ENCODE measurements at regions not wholly inside any gene's neighbourhood (a gene's known extent, or its start where the extent isn't known, plus 50 kb on each side); places are given as distances from the start of the nearest gene placed in this dataset.

GRCh38 chr10:85212526-85212925 is 884.1 kb downstream of the CCSER2 start:
- H3K36me3 ChIP-seq (ENCODE audit: control insufficient read depth in 2 of 2, insufficient read depth in 1 of 2, low read length in 2 of 2) = no peaks in the 10 kb centered on the region
- CTCF ChIA-PET = no interaction called here
- H3K4me1 ChIP-seq (ENCODE audit: control insufficient read depth, insufficient read depth, low read length) = no peaks in the 10 kb centered on the region
- H3K4me3 ChIP-seq (ENCODE audit: low read depth, low read length) = no peak overlapping the region
- TF ChIP-seq, protein P1, sequence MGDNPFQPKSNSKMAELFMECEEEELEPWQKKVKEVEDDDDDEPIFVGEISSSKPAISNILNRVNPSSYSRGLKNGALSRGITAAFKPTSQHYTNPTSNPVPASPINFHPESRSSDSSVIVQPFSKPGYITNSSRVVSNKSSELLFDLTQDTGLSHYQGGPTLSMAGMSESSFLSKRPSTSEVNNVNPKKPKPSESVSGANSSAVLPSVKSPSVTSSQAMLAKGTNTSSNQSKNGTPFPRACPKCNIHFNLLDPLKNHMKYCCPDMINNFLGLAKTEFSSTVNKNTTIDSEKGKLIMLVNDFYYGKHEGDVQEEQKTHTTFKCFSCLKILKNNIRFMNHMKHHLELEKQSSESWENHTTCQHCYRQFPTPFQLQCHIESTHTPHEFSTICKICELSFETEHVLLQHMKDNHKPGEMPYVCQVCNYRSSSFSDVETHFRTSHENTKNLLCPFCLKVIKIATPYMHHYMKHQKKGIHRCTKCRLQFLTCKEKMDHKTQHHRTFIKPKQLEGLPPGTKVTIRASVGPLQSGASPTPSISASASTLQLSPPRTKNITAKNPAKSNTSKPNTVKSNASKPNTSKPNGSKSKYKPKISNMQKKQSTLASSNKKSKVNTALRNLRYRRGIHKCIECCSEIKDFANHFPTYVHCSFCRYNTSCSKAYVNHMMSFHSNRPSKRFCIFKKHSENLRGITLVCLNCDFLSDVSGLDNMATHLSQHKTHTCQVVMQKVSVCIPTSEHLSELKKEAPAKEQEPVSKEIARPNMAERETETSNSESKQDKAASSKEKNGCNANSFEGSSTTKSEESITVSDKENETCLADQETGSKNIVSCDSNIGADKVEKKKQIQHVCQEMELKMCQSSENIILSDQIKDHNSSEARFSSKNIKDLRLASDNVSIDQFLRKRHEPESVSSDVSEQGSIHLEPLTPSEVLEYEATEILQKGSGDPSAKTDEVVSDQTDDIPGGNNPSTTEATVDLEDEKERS (tag by site-specific recombination; IDR thresholded peaks at IDR 0.05) = no peak
- TF ChIP-seq ZNF555 (tag by site-specific recombination; conservative IDR thresholded peaks at IDR 0.05) (no peak), ZNF239 (tag by site-specific recombination; IDR thresholded peaks at IDR 0.05) (no peak), ZNF16 (tag by site-specific recombination; IDR thresholded peaks at IDR 0.05; ENCODE audit: low read depth) (no peak), ZNF416 (tag by site-specific recombination; IDR thresholded peaks at IDR 0.05) (no peak), ZNF23 (tag by site-specific recombination; IDR thresholded peaks at IDR 0.05; ENCODE audit: borderline replicate concordance) (no peak), ZNF76 (tag by site-specific recombination; IDR thresholded peaks at IDR 0.05; ENCODE audit: borderline replicate concordance, low read depth) (no peak), ZNF514 (tag by site-specific recombination; IDR thresholded peaks at IDR 0.05) (no peak), ZNF174 (tag by site-specific recombination; IDR thresholded peaks at IDR 0.05) (no peak), ZNF280C (tag by site-specific recombination; IDR thresholded peaks at IDR 0.05) (no peak), OSR2 (tag by site-specific recombination; IDR thresholded peaks at IDR 0.05) (no peak), ZNF785 (tag by site-specific recombination; IDR thresholded peaks at IDR 0.05) (no peak)
- TF ChIP-seq, protein P2, sequence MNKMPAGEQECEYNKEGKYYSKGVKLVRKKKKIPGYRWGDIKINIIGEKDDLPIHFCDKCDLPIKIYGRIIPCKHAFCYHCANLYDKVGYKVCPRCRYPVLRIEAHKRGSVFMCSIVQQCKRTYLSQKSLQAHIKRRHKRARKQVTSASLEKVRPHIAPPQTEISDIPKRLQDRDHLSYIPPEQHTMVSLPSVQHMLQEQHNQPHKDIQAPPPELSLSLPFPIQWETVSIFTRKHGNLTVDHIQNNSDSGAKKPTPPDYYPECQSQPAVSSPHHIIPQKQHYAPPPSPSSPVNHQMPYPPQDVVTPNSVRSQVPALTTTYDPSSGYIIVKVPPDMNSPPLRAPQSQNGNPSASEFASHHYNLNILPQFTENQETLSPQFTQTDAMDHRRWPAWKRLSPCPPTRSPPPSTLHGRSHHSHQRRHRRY (tag by site-specific recombination; IDR thresholded peaks at IDR 0.05) = no peak
- POLR2A ChIA-PET = no interaction called here
- H3K9me3 ChIP-seq (ENCODE audit: control insufficient read depth, insufficient read depth, low read depth, low read length) = no peaks in the 10 kb centered on the region
- no peak overlapping the region for H3K27ac ChIP-seq (ENCODE audit: extremely low read depth, low read depth, low read length)

GRCh38 chr10:85213493-85213892 is 885.1 kb downstream of the CCSER2 start:
- POLR2A ChIA-PET = no interaction called here
- CTCF ChIA-PET = interaction anchor here (1.1 kb wide), 1 partner anchor 13 kb away, joined by 3 read pairs; no protein-coding TSS in a partner anchor
- no peak for TF ChIP-seq ZNF18 (tag by site-specific recombination; IDR thresholded peaks at IDR 0.05)
- TF ChIP-seq SALL2 (tag by site-specific recombination; IDR thresholded peaks at IDR 0.05; ENCODE audit: borderline replicate concordance) = no peak
- no peak for TF ChIP-seq ZNF146 (tag by site-specific recombination; IDR thresholded peaks at IDR 0.05)
- no peak for TF ChIP-seq PBX3 (CRISPR knock-in tag; IDR thresholded peaks at IDR 0.05)
- no peak for TF ChIP-seq OVOL3 (tag by site-specific recombination; IDR thresholded peaks at IDR 0.05)
- TF ChIP-seq, protein P3, sequence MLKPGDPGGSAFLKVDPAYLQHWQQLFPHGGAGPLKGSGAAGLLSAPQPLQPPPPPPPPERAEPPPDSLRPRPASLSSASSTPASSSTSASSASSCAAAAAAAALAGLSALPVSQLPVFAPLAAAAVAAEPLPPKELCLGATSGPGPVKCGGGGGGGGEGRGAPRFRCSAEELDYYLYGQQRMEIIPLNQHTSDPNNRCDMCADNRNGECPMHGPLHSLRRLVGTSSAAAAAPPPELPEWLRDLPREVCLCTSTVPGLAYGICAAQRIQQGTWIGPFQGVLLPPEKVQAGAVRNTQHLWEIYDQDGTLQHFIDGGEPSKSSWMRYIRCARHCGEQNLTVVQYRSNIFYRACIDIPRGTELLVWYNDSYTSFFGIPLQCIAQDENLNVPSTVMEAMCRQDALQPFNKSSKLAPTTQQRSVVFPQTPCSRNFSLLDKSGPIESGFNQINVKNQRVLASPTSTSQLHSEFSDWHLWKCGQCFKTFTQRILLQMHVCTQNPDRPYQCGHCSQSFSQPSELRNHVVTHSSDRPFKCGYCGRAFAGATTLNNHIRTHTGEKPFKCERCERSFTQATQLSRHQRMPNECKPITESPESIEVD (tag by site-specific recombination; IDR thresholded peaks at IDR 0.05) = no peak
- TF ChIP-seq, protein P4, sequence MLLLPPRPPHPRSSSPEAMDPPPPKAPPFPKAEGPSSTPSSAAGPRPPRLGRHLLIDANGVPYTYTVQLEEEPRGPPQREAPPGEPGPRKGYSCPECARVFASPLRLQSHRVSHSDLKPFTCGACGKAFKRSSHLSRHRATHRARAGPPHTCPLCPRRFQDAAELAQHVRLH (tag by site-specific recombination; IDR thresholded peaks at IDR 0.05) = no peak
- no peak for TF ChIP-seq IKZF3 (tag by site-specific recombination; IDR thresholded peaks at IDR 0.05)
- no peak for TF ChIP-seq ZNF707 (tag by site-specific recombination; IDR thresholded peaks at IDR 0.05)
- TF ChIP-seq, protein P5, sequence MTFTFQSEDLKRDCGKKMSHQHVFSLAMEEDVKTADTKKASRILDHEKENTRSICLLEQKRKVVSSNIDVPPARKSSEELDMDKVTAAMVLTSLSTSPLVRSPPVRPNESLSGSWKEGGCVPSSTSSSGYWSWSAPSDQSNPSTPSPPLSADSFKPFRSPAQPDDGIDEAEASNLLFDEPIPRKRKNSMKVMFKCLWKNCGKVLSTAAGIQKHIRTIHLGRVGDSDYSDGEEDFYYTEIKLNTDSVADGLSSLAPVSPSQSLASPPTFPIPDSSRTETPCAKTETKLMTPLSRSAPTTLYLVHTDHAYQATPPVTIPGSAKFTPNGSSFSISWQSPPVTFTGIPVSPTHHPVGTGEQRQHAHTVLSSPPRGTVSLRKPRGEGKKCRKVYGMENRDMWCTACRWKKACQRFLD (tag by site-specific recombination; IDR thresholded peaks at IDR 0.05) = no peak
- TF ChIP-seq ZBTB20 (tag by site-specific recombination; IDR thresholded peaks at IDR 0.05) = no peak

More at GRCh38 chr10:85213493-85213892, 885.1 kb downstream of the CCSER2 start:
- no peaks in the 10 kb centered on the region for H3K36me3 ChIP-seq (ENCODE audit: control insufficient read depth in 2 of 2, insufficient read depth in 1 of 2, low read length in 2 of 2)
- H3K4me1 ChIP-seq (ENCODE audit: control insufficient read depth, insufficient read depth, low read length) = no peaks in the 10 kb centered on the region
- no peaks in the 10 kb centered on the region for H3K9me3 ChIP-seq (ENCODE audit: control insufficient read depth, insufficient read depth, low read depth, low read length)
- no peak overlapping the region for H3K27ac ChIP-seq (ENCODE audit: extremely low read depth, low read depth, low read length)
- H3K4me3 ChIP-seq (ENCODE audit: low read depth, low read length) = no peak overlapping the region
